ENCODE measurements at regions not wholly inside any gene's neighbourhood (a gene's known extent, or its start where the extent isn't known, plus 50 kb on each side); places are given as distances from the start of the nearest gene placed in this dataset.
A peak's percentile ranks its signal among the peaks of the same experiment; 100 is the strongest.

DNA sequence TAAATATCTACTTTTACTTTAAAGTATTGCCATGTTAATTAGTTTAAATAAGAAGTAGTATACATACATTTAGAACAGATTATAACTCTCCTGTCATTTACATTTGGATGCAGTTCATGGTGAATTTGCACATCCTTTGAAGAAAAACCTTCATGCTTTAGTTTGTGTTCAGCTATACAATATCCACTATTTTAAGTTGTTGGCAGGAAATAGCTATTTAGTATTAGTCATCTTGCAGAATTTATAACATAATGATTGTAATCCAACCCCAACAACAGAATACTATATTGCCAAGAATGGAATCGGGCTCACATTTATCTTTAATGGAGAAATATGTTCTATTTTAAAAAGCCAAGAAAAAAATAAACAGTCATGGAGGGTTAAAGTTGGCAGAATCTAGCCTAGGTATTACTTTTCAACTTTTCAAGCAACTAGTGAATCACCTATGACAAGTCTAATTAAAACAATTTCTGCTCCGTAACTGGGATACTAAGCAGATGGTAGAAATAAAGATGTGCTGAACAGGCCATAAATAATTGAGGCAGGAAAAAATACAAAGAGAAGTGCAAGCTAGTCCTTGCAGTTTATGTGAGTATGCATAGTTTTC is 1170.6 kb upstream of the NUDT12 start:
- no peak for DNase-seq (ENCODE audit: low spot score)

DNA sequence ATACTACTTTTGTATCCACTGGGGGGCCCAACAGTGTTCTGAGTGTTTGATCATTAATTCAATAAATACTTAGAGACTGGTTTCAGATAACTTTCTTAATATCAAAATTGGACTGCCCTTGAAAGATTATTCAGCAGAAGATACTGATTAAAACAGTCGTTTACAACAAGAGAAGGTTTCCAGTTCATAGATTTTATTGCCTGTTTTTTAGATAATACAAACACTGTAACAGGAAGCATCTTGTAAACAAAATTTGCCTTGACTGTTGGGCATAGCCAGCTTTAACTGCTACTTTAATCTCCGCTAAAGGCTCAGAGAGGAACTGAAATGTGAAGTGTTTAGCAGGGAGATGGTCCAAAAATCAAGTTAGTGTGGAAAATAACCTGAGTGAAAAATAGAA is 1168.7 kb upstream of the NUDT12 start:
- DNase-seq (ENCODE audit: low spot score): no peak

DNA sequence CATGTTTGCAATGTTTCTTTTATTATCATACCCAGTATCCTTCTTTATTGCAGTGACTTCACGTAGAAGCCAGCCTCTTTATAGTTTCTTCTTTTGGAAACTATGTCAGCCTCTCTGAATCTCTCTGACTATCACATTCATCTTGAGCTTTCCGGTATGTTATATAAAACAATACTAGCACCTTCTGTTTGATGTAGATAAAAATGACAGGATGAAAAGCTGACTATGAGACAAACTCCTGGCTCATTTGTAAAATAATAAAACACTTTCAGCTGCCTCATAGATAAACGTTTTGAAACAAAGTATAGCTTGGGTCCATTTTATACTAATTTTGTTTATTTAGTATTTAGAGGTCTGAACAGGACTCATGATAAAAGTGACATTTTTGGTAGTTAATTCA is 1145.4 kb upstream of the NUDT12 start:
- DNase-seq (ENCODE audit: low spot score): no peak

DNA sequence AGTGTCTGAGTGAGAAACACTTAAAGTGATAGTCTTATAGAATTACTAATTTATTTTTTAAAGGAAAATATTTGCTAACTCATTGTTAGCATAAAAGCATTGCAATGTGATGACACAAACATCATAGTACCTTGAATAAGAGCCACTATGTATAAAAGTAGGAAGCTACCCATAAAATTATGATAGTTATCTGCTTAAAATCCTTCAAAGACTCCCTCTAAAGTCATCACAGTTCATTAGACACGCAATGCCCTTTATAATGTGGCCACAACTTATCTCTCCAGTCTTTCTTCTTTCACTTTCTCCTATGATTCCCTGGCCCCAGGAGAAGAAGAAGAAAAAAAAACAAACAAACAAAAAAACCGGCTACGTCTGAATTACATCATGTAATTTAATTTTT is 1144.0 kb upstream of the NUDT12 start:
- no peak for DNase-seq (ENCODE audit: low spot score)

DNA sequence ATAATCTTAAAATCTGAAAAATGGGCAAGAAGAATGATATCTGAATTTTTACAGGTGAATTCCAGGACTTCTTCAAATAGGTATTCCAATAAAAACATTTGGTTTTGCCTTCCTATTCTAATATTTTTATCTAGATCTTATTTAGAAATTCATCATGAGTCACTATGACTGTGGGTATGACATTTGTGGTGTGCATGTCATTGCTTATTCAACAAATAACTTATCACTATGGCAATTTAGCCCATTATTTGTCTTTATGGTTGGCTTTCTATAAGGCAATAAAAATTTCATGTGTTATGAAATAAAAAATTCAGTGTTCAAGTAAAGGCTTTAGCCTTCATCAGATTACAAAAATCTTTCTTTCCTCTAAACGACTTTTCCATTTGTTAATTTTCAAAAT is 1139.6 kb upstream of the NUDT12 start:
- no peak for DNase-seq (ENCODE audit: low spot score)

DNA sequence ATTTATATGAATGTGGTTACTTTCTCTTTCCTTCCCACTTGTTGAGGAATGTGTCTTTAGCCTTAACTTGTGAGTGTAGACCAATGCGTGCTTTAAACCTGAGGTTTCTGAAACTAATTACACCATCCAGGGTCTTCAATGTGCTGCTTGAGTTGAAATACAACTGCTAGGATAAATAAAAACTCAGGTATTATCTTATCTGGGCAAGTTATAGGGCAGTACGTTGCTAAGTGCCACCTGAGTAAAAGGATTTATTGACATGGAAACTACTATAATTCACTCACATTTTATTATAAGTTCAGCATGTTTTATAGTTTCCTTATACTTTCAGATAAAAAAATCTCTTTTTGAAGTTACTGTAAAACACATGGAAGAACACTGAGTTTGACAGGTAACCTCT is 1136.8 kb upstream of the NUDT12 start:
- no peak for DNase-seq (ENCODE audit: low spot score)

DNA sequence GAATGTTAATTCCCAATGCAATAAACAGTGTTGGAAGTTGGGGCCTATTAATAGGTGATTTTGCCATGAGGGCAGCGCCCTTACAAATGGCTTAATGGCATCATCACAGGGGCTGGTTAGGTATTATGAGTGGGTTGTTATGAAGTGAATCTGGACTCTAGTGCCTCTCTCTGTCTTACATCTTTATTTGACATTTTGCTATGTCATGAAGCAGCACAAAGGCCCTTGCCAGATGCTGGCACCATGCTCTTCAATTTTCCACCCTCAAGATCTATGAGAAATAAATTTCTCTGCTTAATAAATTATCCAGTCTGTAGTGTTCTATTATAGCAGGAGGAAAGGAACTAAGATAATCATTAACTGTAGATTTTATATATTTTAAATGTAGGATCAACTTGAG is 1098.7 kb upstream of the NUDT12 start:
- DNase-seq (ENCODE audit: low spot score): no peak

DNA sequence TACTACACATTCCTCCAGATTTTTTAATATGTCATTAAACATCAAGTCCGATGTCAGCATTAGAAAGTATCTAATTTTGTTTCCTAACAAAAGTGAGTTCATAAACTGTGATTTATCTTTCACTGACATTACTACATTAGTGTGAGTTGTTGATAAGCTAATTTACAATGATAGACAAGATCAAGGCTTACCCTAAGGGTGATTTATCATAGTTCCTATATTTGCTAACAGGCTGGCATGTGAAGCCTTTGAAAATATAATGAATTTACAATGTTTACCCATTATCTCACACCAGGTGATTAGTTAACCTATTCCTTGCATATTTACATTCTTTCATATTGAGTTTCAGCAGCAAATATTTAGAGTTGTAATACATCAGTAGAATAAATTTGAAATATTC is 1096.9 kb upstream of the NUDT12 start:
- no peak for DNase-seq (ENCODE audit: low spot score)

DNA sequence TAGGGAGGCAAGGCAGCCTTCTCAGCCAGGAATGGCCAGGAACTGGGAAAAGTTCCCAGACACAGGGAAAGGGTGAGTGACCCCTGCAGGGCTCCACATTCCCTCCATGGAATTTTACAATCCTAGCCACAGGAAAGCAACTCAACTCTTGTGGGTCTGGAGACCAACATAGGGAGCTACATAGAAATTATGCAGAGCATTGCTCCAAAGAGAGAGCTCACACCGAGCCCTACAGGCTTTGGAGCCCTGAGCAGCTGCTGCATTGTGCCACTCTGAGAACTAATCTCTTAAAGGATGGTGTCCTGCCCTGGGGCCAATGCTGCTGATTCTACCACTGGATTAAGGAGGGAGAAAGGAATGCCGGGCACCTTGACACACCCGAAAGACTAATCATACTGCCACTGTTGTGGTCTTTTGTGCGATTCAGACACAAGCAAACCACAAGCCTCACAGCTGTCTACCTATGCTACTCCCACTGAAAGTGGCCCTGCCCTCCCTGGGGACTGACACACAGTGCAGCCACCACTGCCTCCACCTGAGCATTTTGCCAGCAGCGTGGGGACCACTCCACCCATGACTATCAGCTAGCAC is 1089.8 kb upstream of the NUDT12 start:
- no peak for DNase-seq (ENCODE audit: low spot score)

DNA sequence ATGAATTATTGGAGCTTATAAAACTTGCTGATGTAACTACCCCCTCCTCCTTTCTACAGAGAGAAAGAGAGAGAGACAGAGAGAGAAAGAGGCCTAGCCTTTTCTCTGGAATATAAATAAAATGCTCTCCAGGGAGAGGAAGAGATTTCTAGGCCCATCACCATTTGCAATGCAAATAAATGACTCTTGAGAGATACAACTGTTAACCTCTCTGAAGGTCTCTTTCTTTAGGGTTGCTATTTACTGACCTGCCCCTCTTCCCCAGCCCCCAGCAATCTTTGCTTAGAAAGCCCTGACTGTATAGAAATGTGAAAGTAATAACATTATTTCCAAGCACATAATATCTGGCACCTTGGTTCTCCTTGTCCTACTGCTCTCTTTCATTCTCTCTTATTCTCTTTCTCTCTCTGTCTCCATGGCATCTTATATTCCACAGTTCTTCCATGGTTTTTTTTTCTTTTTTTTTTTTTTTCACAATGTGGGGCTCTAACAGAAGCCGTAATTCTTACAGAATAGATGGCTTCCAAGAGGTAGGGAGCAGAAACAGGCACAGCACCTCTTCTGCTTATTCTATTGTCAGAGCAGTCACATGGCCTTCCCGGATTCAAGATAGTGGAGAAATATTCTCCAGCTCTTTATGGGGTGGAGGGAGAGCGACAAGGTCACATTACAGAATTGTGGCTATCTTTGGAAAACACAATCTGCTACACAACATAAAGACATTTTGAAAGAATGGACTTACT is 1087.9 kb upstream of the NUDT12 start:
- no peak for DNase-seq (ENCODE audit: low spot score)

DNA sequence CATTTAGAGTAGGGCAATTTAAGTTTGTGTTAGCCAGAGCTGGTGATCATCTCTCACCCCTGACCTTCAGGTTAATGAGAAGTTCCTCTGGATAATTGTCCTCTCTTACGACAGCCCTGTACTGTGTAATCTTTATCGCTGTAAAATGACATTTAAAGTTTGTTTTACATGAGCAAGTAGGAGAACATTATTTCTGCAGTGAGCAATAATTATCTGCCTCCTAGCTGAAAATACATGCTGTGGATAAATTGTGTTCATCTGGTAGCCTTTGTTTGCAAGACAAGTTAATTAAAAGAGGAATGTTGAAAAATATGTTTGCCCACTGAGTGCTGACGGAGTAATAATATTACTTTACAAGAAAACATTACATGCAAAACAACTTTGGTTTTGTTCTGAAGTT is 1083.8 kb upstream of the NUDT12 start:
- no peak for DNase-seq (ENCODE audit: low spot score)

DNA sequence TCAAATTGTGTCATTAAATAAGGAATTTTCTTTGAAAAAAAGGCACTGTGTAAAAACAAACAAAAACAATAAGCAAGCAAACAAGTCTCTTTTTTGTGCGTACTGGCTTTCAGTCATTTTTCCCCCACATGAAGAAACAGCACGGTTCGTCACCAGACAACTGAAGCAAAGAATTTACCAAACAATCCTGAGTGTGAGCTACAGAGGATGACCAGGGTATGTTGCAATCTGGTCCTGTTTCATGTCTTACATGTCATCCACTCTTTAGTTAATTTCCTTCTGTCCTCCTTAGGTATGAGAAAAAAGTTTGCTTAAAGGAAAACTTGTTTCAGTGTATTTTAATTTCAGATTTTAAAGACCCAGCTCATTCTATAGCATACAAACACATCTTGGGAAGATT is 1080.7 kb upstream of the NUDT12 start:
- peak; percentile 29 for DNase-seq (ENCODE audit: low spot score)

DNA sequence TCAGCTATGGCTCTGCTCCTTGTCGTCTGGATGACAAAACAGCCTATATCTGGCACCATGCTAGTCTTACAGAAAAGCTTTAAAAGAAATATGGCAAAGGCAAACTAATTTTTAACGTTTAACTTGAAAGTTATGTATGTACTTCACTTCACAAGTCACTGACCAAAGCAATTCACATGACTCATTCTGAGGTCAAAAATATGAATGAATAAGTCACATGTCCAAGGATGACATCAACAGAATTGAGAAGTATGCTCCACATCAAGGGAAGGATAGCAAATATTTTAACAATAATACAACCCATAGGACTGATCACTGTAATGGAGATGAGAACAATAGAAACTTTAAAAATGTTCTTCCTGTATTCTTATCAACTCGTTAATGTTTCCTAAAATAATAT is 1072.6 kb upstream of the NUDT12 start:
- DNase-seq (ENCODE audit: low spot score): peak; percentile 88

DNA sequence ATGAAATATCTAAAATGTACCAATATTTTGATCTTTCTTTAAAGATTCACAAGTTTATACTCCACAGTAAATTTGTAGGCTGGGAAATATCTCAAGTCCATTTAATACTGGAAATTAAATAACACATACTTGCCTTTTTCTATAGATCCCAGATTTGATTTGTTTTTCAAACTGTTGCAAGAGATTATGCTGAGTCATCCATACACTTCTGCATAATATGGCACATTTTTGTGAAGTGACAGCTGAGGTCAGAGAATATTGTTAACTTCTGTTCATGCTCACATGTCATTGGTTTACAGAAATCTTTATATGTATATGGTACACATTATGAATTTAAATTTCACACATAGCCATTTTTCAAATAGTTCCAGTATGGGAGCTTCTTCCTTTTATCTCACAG is 1066.3 kb upstream of the NUDT12 start:
- DNase-seq (ENCODE audit: low spot score): no peak

DNA sequence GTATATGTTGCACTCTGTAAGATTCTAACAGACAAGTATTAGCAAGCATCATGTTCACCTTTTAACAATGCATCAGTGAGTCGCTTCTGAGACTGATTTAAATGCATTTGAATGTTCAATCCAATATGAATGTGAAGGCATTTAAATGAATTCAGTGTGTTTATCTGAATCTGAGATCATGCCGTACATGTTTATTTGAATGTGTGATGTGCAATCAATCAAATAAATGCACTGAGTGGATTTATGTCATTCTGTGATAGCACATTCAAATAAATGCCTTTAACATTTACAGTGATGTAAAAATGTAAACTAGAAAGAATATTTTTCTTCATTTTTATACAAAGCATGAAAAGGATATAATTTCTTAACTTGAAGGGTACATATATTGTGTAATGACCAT is 1063.5 kb upstream of the NUDT12 start:
- no peak for DNase-seq (ENCODE audit: low spot score)

DNA sequence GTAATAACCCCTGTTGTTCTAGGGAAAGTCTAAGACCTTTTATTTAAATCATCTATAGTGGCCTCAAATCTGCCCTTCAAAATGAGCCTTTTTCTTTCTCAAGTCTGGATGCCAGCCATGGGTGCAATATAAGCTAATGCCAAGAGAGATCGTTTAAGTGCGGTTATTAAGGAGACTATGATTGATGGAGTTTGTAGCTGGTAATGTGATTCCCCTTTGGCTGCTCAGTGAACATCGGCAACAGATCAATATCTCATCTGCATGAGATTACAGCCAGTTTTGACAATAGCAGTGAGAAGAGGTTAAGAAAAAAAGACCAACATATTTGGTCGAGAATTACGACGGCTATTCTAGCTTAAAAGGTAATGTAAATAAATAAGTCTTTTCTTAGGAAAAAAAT is 1049.4 kb upstream of the NUDT12 start:
- no peak for DNase-seq (ENCODE audit: low spot score)

DNA sequence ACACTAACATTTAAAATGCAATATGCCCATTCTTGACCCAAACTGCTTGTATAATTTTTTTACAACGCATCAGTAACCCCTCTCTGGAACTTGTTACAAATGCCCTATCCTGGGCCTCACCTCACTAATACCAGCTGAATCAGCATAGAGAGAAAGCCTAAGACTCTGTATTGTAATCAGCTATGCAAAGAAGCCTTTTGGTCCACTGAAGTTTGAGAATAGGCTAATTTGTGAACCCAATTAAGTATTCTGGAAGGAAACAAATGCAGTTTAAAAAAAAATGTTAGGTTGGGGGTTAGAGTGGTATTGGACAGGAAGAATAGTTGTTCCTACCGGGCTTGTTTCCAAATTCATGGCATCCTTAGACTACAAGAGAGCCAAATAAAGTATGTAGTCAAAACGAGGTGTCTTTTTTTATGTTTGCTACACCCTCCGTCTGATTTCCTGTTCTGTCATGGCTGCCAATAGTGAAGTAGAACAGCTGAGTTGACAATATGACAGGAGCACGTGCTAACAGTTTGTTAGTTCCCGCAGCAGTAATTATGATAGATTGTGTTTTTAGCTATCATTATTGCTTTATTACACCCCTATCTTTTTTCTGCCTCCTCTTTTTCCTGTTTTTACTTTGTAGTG is 1048.7 kb upstream of the NUDT12 start:
- no peak for DNase-seq (ENCODE audit: low spot score)

DNA sequence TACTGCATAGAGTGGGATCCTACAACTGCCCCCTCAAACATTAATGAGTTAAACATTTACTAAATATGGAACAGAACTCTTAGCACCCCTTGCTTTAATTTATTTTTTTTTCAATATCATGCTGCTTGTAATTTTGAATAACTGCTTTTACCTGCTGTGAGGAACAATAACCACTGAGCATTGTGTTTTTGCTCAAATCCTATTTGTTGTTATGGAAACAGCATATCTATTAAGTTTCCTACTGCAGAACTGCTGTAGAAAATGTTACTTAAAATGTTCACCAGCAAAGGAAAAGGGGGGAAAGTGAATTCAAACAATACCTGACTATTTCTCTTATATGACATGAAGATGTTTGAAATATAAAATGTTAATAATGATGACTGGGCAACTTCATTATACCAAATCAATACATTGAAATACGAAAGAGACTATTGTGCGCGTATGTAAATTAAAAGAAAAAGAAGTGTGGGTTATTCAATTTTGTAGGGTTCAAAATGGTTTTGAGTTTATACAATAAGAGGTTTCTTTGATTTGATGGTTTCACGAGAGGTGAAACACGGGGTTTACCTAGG is 1043.8 kb upstream of the NUDT12 start:
- DNase-seq (ENCODE audit: low spot score): no peak

DNA sequence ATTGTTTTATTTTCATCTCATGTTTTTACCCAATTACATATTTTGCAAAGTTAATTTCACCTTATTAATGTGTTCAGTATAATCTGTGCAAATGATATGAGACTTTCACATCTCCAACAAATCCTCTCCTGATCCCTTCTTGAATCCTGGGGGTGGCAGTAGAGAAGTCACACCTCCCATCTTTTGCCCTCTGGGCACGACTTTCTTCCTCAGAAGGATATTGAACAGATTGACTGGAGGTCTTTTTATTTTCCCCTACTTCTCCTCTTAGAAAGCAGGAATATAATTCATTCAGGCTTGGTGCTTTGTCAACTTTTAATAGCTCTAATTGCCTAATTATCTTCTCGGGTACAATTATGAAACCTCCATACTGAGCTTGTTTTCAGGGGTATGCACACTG is 1037.1 kb upstream of the NUDT12 start:
- no peak for DNase-seq (ENCODE audit: low spot score)

DNA sequence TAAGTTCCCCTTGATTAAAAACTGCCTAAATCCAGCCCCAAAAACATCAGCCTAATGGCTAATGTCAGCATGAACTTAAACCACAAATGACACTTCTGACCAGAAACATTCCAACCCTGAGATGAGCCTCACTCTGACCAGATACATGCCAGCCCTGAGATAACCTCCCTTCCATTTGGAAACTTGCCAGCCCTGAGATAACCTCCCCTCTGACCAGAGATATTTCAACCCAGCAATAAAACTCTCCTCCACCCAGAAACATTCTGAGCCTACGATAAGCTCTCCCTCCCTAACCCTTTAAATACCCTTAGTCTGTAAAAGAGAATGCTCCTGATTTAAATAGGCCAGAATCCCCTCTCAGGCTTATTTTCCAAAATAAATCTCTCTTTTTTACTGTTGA is 1035.7 kb upstream of the NUDT12 start:
- DNase-seq (ENCODE audit: low spot score): no peak

DNA sequence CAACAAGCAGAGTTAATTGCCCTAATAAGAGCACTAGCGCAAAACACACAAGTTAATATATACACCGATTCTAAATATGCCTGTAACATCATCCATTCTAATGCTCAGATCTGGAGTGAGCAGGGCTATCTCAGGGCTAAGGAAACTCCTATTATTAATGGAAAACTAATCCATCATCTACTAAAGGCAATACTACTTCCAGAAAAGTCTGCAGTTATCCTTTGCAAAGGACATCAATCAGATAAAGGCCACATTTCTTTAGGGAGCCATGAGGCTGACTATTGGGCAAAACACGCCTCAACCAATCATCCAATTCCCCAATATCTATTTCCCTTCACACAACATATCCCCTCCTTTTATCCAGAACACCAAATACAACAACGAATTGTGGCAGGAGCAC is 1032.3 kb upstream of the NUDT12 start:
- no peak for DNase-seq (ENCODE audit: low spot score)

DNA sequence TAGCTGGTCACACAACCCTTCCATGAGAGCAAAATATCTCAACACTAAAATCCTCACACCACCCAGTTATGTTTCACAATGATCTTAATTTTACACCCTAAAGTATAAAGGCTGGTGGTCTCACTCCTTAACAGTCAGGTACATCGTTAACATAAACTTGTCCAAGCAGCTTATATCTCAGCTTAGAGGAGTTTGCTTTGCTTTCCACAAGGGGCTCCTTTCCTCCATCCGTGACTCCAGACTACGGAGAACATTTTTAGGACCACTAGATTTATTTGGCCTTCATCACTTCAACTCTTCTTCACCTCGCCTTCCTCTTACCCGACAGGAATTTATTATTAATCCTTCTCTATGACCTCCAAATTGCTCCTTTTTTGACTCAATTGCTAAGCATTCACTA is 1014.1 kb upstream of the NUDT12 start:
- DNase-seq (ENCODE audit: low spot score): no peak
